MM.1S (cell line): ENCODE measurements at regions not wholly inside any gene's neighbourhood (a gene's known extent, or its start where the extent isn't known, plus 50 kb on each side); places are given as distances from the start of the nearest gene placed in this dataset.
"Not testable (repeated sequence)": the region's sequence is repeated elsewhere in the genome, so short reads cannot be mapped to it uniquely, and the experiment has no call there.

ENCODE experiments used
- EZH2 ChIP-seq: fragments of 300-600 bp; sonication (generic); optimal IDR thresholded peaks from 2 replicates; pipeline ENCODE3; 2017; ENCODE audit warnings: low read depth, mild to moderate bottlenecking, antibody characterized with exemption, low read length, mixed read lengths
- EZH2phosphoT487 ChIP-seq: fragments of 300-600 bp; sonication (generic); IDR thresholded peaks from 2 replicates; pipeline ENCODE4 v1.6.1; 2018; ENCODE audit warnings: antibody characterized with exemption, low read length
- TF ChIP-seq, protein P1 (sequence below): fragments of 300-600 bp; sonication (generic); IDR thresholded peaks from 2 replicates; pipeline ENCODE4 v1.5.1; 2016; ENCODE audit warnings: antibody characterized with exemption, low read length, mixed read lengths

DNA sequence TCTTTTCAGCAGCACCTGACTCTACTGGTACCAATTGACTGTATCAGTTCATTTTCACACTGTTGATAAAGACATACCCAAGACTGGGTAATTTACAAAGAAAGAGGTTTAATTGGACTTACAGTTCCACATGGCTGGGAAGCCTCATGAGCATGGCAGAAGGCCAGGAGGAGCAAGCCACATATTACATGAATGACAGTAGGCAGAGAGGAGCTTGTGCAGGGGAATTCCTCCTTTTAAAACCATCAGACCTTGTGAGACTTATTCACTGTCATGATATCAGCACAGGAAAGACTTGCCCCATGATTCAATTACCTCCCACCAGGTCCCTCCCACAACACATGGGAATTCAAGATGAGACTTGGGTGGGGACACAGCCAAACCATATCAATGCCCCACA is 458.8 kb downstream of the GRIA2 start:
- TF ChIP-seq, protein P1, sequence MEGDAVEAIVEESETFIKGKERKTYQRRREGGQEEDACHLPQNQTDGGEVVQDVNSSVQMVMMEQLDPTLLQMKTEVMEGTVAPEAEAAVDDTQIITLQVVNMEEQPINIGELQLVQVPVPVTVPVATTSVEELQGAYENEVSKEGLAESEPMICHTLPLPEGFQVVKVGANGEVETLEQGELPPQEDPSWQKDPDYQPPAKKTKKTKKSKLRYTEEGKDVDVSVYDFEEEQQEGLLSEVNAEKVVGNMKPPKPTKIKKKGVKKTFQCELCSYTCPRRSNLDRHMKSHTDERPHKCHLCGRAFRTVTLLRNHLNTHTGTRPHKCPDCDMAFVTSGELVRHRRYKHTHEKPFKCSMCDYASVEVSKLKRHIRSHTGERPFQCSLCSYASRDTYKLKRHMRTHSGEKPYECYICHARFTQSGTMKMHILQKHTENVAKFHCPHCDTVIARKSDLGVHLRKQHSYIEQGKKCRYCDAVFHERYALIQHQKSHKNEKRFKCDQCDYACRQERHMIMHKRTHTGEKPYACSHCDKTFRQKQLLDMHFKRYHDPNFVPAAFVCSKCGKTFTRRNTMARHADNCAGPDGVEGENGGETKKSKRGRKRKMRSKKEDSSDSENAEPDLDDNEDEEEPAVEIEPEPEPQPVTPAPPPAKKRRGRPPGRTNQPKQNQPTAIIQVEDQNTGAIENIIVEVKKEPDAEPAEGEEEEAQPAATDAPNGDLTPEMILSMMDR, result not testable (repeated sequence)
- TF ChIP-seq EZH2, EZH2phosphoT487: not testable (repeated sequence)
